HUES6 (cell line): ENCODE measurements at regions not wholly inside any gene's neighbourhood (a gene's known extent, or its start where the extent isn't known, plus 50 kb on each side); places are given as distances from the start of the nearest gene placed in this dataset.
"Not testable (repeated sequence)": the region's sequence is repeated elsewhere in the genome, so short reads cannot be mapped to it uniquely, and the experiment has no call there.

Experiments used
- H3K27ac ChIP-seq: 2 replicates; pipeline ENCODE4 v1.7.0; 2013; ENCODE audit warnings: low read depth, mild to moderate bottlenecking, low read length, inconsistent platforms
- H3K27me3 ChIP-seq: 2 replicates; pipeline ENCODE4 v1.6.1; 2013; ENCODE audit warnings: low read length; ENCODE audit not compliant: control insufficient read depth, insufficient read depth
- H3K36me3 ChIP-seq: 2 replicates; pipeline ENCODE4 v1.6.1; 2013; ENCODE audit warnings: low read length; ENCODE audit not compliant: control insufficient read depth, insufficient read depth
- H3K4me1 ChIP-seq: 2 replicates; pipeline ENCODE4 v1.6.1; 2013; ENCODE audit warnings: low read length; ENCODE audit not compliant: control insufficient read depth, insufficient read depth
- H3K4me3 ChIP-seq: 2 replicates; pipeline ENCODE4 v1.5.1; 2013; ENCODE audit warnings: low read depth, low read length
- H3K9ac ChIP-seq: one replicate; pipeline ENCODE4 v1.6.1; 2013; ENCODE audit warnings: mild to moderate bottlenecking, low read length
- H3K9me3 ChIP-seq: 2 replicates; pipeline ENCODE4 v1.6.1; 2013; ENCODE audit warnings: low read depth, low read length; ENCODE audit not compliant: control insufficient read depth, insufficient read depth

- no peak overlapping the region for H3K4me3 ChIP-seq
- H3K9ac ChIP-seq: no peak overlapping the region
- no peak overlapping the region for H3K27ac ChIP-seq
- H3K36me3 ChIP-seq: no peaks in the 10 kb centered on the region
- no peaks in the 10 kb centered on the region for H3K4me1 ChIP-seq
- no peaks in the 10 kb centered on the region for H3K9me3 ChIP-seq
- H3K27me3 ChIP-seq: no peaks in the 10 kb centered on the region
Measured at GRCh38 chr12:38516418-38516817, 199.8 kb downstream of the ALG10B start.

- Histone ChIP-seq H3K4me1 (no peaks in the 10 kb centered on the region), H3K9ac (no peak overlapping the region), H3K27ac (no peak overlapping the region), H3K9me3 (no peaks in the 10 kb centered on the region), H3K27me3 (no peaks in the 10 kb centered on the region), H3K36me3 (no peaks in the 10 kb centered on the region), H3K4me3 (no peak overlapping the region)
Measured at GRCh38 chr12:38523920-38524319, 207.3 kb downstream of the ALG10B start.

GRCh38 chr12:38527631-38528030, 211.1 kb downstream of the ALG10B start:
- H3K4me3 ChIP-seq: no peak overlapping the region
- no peaks in the 10 kb centered on the region for H3K36me3 ChIP-seq
- no peaks in the 10 kb centered on the region for H3K27me3 ChIP-seq
- H3K27ac ChIP-seq: no peak overlapping the region
- no peak overlapping the region for H3K9ac ChIP-seq
- no peaks in the 10 kb centered on the region; the same call in 1 of the 2 replicates for H3K9me3 ChIP-seq
- no peaks in the 10 kb centered on the region for H3K4me1 ChIP-seq

GRCh38 chr12:38528527-38528926, 212.0 kb downstream of the ALG10B start:
- no peaks in the 10 kb centered on the region for H3K4me1 ChIP-seq
- no peak overlapping the region for H3K4me3 ChIP-seq
- no peaks in the 10 kb centered on the region for H3K36me3 ChIP-seq
- H3K9ac ChIP-seq: no peak overlapping the region
- H3K9me3 ChIP-seq: no peaks in the 10 kb centered on the region; the same call in 1 of the 2 replicates
- H3K27me3 ChIP-seq: no peaks in the 10 kb centered on the region
- H3K27ac ChIP-seq: no peak overlapping the region

GRCh38 chr12:38529281-38529680, 212.7 kb downstream of the ALG10B start:
- H3K36me3 ChIP-seq, H3K9me3 ChIP-seq, H3K9ac ChIP-seq, H3K4me1 ChIP-seq, H3K27me3 ChIP-seq, H3K27ac ChIP-seq, H3K4me3 ChIP-seq: not testable (repeated sequence)

GRCh38 chr12:38538319-38538718, 221.7 kb downstream of the ALG10B start:
- Histone ChIP-seq H3K4me1 (peaks cover 12% of the 10 kb centered on the region), H3K9ac (no peak overlapping the region), H3K4me3 (no peak overlapping the region), H3K27ac (no peak overlapping the region), H3K36me3 (no peaks in the 10 kb centered on the region), H3K9me3 (no peaks in the 10 kb centered on the region), H3K27me3 (no peaks in the 10 kb centered on the region)

GRCh38 chr12:38540156-38540555, 223.6 kb downstream of the ALG10B start:
- no peak overlapping the region for H3K4me3 ChIP-seq
- peaks cover 29% of the 10 kb centered on the region for H3K4me1 ChIP-seq
- H3K9ac ChIP-seq: no peak overlapping the region
- H3K36me3 ChIP-seq: no peaks in the 10 kb centered on the region
- H3K9me3 ChIP-seq: no peaks in the 10 kb centered on the region
- H3K27me3 ChIP-seq: no peaks in the 10 kb centered on the region
- no peak overlapping the region for H3K27ac ChIP-seq

- H3K9ac ChIP-seq: no peak overlapping the region
Measured at GRCh38 chr12:38541849-38542248, 225.3 kb downstream of the ALG10B start.

GRCh38 chr12:38543151-38543550, 226.6 kb downstream of the ALG10B start:
- no peak overlapping the region for H3K27ac ChIP-seq
- no peak overlapping the region for H3K4me3 ChIP-seq
- no peak overlapping the region for H3K9ac ChIP-seq
- H3K27me3 ChIP-seq: no peaks in the 10 kb centered on the region
- peaks cover 29% of the 10 kb centered on the region for H3K4me1 ChIP-seq
- H3K36me3 ChIP-seq: no peaks in the 10 kb centered on the region
- no peaks in the 10 kb centered on the region for H3K9me3 ChIP-seq

More at GRCh38 chr12:38541849-38542248, 225.3 kb downstream of the ALG10B start:
- Histone ChIP-seq H3K27ac (no peak overlapping the region), H3K4me3 (no peak overlapping the region), H3K27me3 (no peaks in the 10 kb centered on the region), H3K9me3 (no peaks in the 10 kb centered on the region), H3K36me3 (no peaks in the 10 kb centered on the region), H3K4me1 (peaks cover 29% of the 10 kb centered on the region)

GRCh38 chr12:38544330-38545066, 227.9 kb downstream of the ALG10B start:
- H3K4me3 ChIP-seq: peak overlapping the region; percentile 18; the same call in 1 of the 2 replicates
- H3K27ac ChIP-seq: peak overlapping the region; percentile 25; the same call in 1 of the 2 replicates
- no peaks in the 10 kb centered on the region for H3K36me3 ChIP-seq
- no peaks in the 10 kb centered on the region; the same call in 1 of the 2 replicates for H3K9me3 ChIP-seq
- peaks cover 29% of the 10 kb centered on the region for H3K4me1 ChIP-seq
- no peaks in the 10 kb centered on the region for H3K27me3 ChIP-seq
- peak overlapping the region; percentile 19 for H3K9ac ChIP-seq

- Histone ChIP-seq H3K9ac (no peak overlapping the region), H3K9me3 (no peaks in the 10 kb centered on the region; the same call in 1 of the 2 replicates), H3K4me3 (no peak overlapping the region), H3K27me3 (no peaks in the 10 kb centered on the region), H3K4me1 (peaks cover 24% of the 10 kb centered on the region), H3K36me3 (no peaks in the 10 kb centered on the region), H3K27ac (no peak overlapping the region)
Measured at GRCh38 chr12:38547586-38547985, 231.0 kb downstream of the ALG10B start.
